Tibial nerve (tissue), 4 donors: ENCODE measurements at regions not wholly inside any gene's neighbourhood (a gene's known extent, or its start where the extent isn't known, plus 50 kb on each side); places are given as distances from the start of the nearest gene placed in this dataset.

Source experiments
- EP300 ChIP-seq, 2 donors: sonication (generic); formaldehyde crosslinking; IDR thresholded peaks; one replicate each; pipeline ENCODE4 v1.6.1; 2017; ENCODE audit warnings: antibody characterized with exemption in 2 of 2, mild to moderate bottlenecking in 1 of 2
- POLR2A ChIP-seq, 2 donors: fragments of 450-650 bp; IDR thresholded peaks; one replicate each; pipeline ENCODE4 v1.6.1; 2017; ENCODE audit warnings: antibody characterized with exemption in 2 of 2, mild to moderate bottlenecking in 2 of 2, moderate library complexity in 2 of 2
- TF ChIP-seq, protein P1 (sequence below), 5 experiments: fragments of 200-600 bp in 3 of 5; fragments of 450-650 bp in 2 of 5; sonication (generic) in 3 of 5; IDR thresholded peaks; one replicate each; pipeline ENCODE4 v1.5.1; 2016 to 2019; ENCODE audit warnings: antibody characterized with exemption in 5 of 5, mild to moderate bottlenecking in 3 of 5, moderate library complexity in 2 of 5

DNA sequence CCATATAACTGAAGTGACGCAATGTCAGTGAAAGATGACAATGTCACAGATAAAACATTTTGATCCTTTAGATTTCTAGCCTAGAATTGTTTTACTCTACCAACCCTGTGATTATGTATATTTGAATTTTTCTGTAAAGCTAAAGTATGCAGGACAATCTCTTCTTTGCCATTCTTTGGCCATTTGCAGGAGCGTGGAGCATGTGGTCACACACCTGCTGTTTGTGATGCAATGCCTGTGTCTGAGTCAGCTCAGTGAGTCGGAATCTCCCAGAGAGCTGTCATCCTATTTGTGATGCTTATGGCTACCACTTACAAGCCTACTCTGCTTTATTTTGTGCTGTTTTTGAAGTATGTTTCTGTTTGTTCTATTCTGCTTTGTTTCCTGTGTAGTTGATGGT, 214.5 kb downstream of the NAF1 start:
- TF ChIP-seq, protein P1, sequence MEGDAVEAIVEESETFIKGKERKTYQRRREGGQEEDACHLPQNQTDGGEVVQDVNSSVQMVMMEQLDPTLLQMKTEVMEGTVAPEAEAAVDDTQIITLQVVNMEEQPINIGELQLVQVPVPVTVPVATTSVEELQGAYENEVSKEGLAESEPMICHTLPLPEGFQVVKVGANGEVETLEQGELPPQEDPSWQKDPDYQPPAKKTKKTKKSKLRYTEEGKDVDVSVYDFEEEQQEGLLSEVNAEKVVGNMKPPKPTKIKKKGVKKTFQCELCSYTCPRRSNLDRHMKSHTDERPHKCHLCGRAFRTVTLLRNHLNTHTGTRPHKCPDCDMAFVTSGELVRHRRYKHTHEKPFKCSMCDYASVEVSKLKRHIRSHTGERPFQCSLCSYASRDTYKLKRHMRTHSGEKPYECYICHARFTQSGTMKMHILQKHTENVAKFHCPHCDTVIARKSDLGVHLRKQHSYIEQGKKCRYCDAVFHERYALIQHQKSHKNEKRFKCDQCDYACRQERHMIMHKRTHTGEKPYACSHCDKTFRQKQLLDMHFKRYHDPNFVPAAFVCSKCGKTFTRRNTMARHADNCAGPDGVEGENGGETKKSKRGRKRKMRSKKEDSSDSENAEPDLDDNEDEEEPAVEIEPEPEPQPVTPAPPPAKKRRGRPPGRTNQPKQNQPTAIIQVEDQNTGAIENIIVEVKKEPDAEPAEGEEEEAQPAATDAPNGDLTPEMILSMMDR (IDR thresholded peaks at IDR 0.05) = no peak
- no peak for TF ChIP-seq POLR2A (IDR thresholded peaks at IDR 0.05)
- TF ChIP-seq EP300 (IDR thresholded peaks at IDR 0.05) = no peak
